ENCODE measurements at regions not wholly inside any gene's neighbourhood (a gene's known extent, or its start where the extent isn't known, plus 50 kb on each side); places are given as distances from the start of the nearest gene placed in this dataset.

GRCh38 chr7:21317966-21318915 lies 109.6 kb upstream of the SP4 start:
- TF ChIP-seq ZBTB7A (IDR thresholded peaks at IDR 0.05; ENCODE audit: low read depth) (no peak), TEAD4 (IDR thresholded peaks at IDR 0.05) (no peak), CREB1 (IDR thresholded peaks at IDR 0.05; ENCODE audit: low read depth) (no peak), REST (IDR thresholded peaks at IDR 0.05; ENCODE audit: low read depth) (no peak), EGR1 (IDR thresholded peaks at IDR 0.05) (no peak), TAF1 (IDR thresholded peaks at IDR 0.05; ENCODE audit: low read depth) (no peak)
- TF ChIP-seq, protein P1, sequence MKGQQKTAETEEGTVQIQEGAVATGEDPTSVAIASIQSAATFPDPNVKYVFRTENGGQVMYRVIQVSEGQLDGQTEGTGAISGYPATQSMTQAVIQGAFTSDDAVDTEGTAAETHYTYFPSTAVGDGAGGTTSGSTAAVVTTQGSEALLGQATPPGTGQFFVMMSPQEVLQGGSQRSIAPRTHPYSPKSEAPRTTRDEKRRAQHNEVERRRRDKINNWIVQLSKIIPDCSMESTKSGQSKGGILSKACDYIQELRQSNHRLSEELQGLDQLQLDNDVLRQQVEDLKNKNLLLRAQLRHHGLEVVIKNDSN (IDR thresholded peaks at IDR 0.05) = no peak
- TF ChIP-seq, protein P2, sequence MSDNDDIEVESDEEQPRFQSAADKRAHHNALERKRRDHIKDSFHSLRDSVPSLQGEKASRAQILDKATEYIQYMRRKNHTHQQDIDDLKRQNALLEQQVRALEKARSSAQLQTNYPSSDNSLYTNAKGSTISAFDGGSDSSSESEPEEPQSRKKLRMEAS (IDR thresholded peaks at IDR 0.05) = no peak

DNA sequence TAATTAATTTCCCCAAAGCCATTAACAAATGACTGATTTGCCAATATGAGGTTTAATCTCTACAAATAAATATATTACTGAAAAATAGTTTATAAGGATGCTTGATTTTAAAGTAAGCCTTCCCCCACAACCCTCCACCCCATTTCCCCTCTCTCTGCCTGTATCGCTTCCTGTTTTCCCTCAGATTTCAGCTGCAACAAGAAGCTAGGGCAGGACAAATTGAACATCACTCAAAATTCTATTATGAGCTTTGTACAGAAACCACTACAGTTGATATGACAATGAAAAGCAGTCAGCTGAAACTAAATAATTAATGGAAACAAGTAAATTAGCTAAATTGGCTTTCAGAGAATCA lies 109.0 kb upstream of the SP4 start:
- TF ChIP-seq RAD21 (IDR thresholded peaks at IDR 0.05; ENCODE audit: low read depth) (no peak), TEAD4 (IDR thresholded peaks at IDR 0.05) (no peak), ZBTB7A (IDR thresholded peaks at IDR 0.05; ENCODE audit: low read depth) (no peak), TCF12 (IDR thresholded peaks at IDR 0.05; ENCODE audit: low read depth) (no peak), YY1 (IDR thresholded peaks at IDR 0.05; ENCODE audit: low read depth) (no peak), REST (IDR thresholded peaks at IDR 0.05; ENCODE audit: low read depth) (no peak), FOXM1 (IDR thresholded peaks at IDR 0.05; ENCODE audit: borderline replicate concordance, low read depth) (no peak), CREB1 (IDR thresholded peaks at IDR 0.05; ENCODE audit: low read depth) (no peak), EGR1 (IDR thresholded peaks at IDR 0.05) (no peak), NFIC (IDR thresholded peaks at IDR 0.05) (no peak)
- TF ChIP-seq, protein P2 (IDR thresholded peaks at IDR 0.05) = no peak

DNA sequence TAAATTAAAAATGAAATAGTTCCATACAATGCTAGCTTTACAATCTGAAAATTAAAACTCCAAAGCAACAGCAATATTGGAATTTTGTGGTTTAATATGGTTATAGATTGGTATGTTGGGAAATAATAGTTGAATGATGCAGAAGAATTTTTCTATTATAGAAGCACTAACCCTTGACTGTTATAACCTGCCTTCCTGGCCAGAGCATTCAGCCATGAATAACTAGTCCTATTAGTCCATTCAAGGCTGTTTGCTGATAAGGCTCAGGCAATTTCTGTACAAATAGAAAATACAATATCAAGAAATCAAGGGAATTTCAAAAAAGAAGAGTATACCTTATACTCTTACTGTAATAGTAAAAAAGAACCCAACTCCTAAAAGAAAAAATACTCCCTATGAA lies 101.6 kb upstream of the SP4 start:
- TF ChIP-seq NFIC (IDR thresholded peaks at IDR 0.05) (no peak), RAD21 (IDR thresholded peaks at IDR 0.05; ENCODE audit: low read depth) (no peak), ZBTB7A (IDR thresholded peaks at IDR 0.05; ENCODE audit: low read depth) (no peak), REST (IDR thresholded peaks at IDR 0.05; ENCODE audit: low read depth) (no peak), CEBPB (IDR thresholded peaks at IDR 0.05) (no peak), CREB1 (IDR thresholded peaks at IDR 0.05; ENCODE audit: low read depth) (no peak), FOXM1 (IDR thresholded peaks at IDR 0.05; ENCODE audit: borderline replicate concordance, low read depth) (no peak)

DNA sequence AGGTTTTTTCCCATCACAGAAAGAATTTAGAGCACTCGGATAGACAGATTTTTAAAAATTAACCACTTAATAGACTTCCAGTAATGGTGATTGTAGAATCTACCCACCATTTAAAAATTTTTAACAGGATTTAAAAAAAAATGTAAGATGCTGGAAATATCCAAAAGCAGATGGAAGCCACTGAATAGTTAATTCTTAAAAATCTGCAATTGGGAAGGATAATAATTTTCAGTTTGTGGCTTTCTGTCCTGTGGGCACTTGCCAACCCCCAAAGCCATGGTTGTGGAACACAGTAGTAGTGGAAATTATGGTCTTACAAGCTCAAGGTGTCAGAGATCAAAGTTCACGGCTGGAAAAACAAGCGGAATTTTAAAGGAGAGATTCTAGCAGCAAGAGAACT lies 101.0 kb upstream of the SP4 start:
- TF ChIP-seq CEBPB (IDR thresholded peaks at IDR 0.05) (no peak), CREB1 (IDR thresholded peaks at IDR 0.05; ENCODE audit: low read depth) (no peak), EP300 (IDR thresholded peaks at IDR 0.05; ENCODE audit: borderline replicate concordance) (no peak)
